Amniotic stem cell (primary cell): ENCODE measurements at regions not wholly inside any gene's neighbourhood (a gene's known extent, or its start where the extent isn't known, plus 50 kb on each side); places are given as distances from the start of the nearest gene placed in this dataset.
"Not testable (repeated sequence)": the region's sequence is repeated elsewhere in the genome, so short reads cannot be mapped to it uniquely, and the experiment has no call there.

Experiments
- DNase-seq: peaks from one replicate; lab custom pipeline; 2025; lab: John Stamatoyannopoulos, UW

- DNase-seq: no peak
Measured at GRCh38 chr6:135655055-135655454, 157.5 kb upstream of the AHI1 start.

GRCh38 chr6:135657207-135657606, 159.7 kb upstream of the AHI1 start:
- no peak for DNase-seq

GRCh38 chr6:135658481-135658880, 160.9 kb upstream of the AHI1 start:
- DNase-seq: no peak

GRCh38 chr6:135658916-135659315, 161.4 kb upstream of the AHI1 start:
- DNase-seq: no peak

GRCh38 chr6:135664527-135664926, 167.0 kb upstream of the AHI1 start:
- DNase-seq: no peak

- DNase-seq: no peak
Measured at GRCh38 chr6:135665935-135666334, 168.4 kb upstream of the AHI1 start.

- no peak for DNase-seq
Measured at GRCh38 chr6:135667691-135668455, 170.3 kb upstream of the AHI1 start.

- no peak for DNase-seq
Measured at GRCh38 chr6:135672256-135672655, 174.7 kb upstream of the AHI1 start.

GRCh38 chr6:135673501-135674309, 176.2 kb upstream of the AHI1 start:
- no peak for DNase-seq

GRCh38 chr6:135675026-135675425, 176.5 kb upstream of the PDE7B start:
- DNase-seq: no peak

GRCh38 chr6:135675862-135676261, 175.6 kb upstream of the PDE7B start:
- no peak for DNase-seq

- DNase-seq: no peak
Measured at GRCh38 chr6:135680964-135681913, 170.3 kb upstream of the PDE7B start.

GRCh38 chr6:135686784-135687301, 164.7 kb upstream of the PDE7B start:
- no peak for DNase-seq

- DNase-seq: not testable (repeated sequence)
Measured at GRCh38 chr6:135688476-135688875, 163.0 kb upstream of the PDE7B start.

GRCh38 chr6:135692426-135692825, 159.1 kb upstream of the PDE7B start:
- no peak for DNase-seq

GRCh38 chr6:135693811-135694370, 157.6 kb upstream of the PDE7B start:
- no peak for DNase-seq

- no peak for DNase-seq
Measured at GRCh38 chr6:135699705-135700104, 151.8 kb upstream of the PDE7B start.

- no peak for DNase-seq
Measured at GRCh38 chr6:135701426-135701825, 150.1 kb upstream of the PDE7B start.

GRCh38 chr6:135703007-135703406, 148.5 kb upstream of the PDE7B start:
- no peak for DNase-seq

GRCh38 chr6:135703621-135704020, 147.9 kb upstream of the PDE7B start:
- no peak for DNase-seq

GRCh38 chr6:135707426-135707825, 144.1 kb upstream of the PDE7B start:
- no peak for DNase-seq

GRCh38 chr6:135710042-135710441, 141.5 kb upstream of the PDE7B start:
- no peak for DNase-seq
